GM12878 (cell line): ENCODE measurements at regions not wholly inside any gene's neighbourhood (a gene's known extent, or its start where the extent isn't known, plus 50 kb on each side); places are given as distances from the start of the nearest gene placed in this dataset.

Experiments used
- ATAC-seq: fragments of 200-7000 bp; cut with Tn5 transposase; 3 replicates; pipeline ENCODE4 v1.9.1; 2020; ENCODE audit warnings: mild to moderate bottlenecking, moderate library complexity
- BruUV-seq: library from RNA; stranded (reverse); fragments of 400-500 nt; replicated peaks from 2 replicates; lab custom pipeline; 2021; lab: Mats Ljungman, UMichigan
- CTCF ChIA-PET: fragments of 300-600 bp; sonication (Branson Sonifier 250); formaldehyde crosslinking; extraction: SDS; loops from one replicate; lab custom pipeline; 2021; ENCODE audit warnings: inconsistent platforms; lab: Yijun Ruan, JAX
- POLR2A ChIA-PET: fragments of 350-600 bp; formaldehyde crosslinking; extraction: SDS; loops from one replicate; lab custom pipeline; 2021; ENCODE audit warnings: inconsistent platforms; lab: Charles Lee
- RAD21 ChIA-PET: fragments of 300-600 bp; sonication (Branson Sonifier 250); formaldehyde crosslinking; loops from one replicate; lab custom pipeline; 2023; ENCODE audit warnings: antibody characterized with exemption; ENCODE audit not compliant: unreplicated experiment; lab: Charles Lee
- SMC1A ChIA-PET: fragments of 300-600 bp; sonication (Branson Sonifier 250); formaldehyde crosslinking; loops from one replicate; lab custom pipeline; 2023; ENCODE audit not compliant: unreplicated experiment, uncharacterized antibody; lab: Charles Lee
- DNase-seq: peaks from one replicate; pipeline ENCODE4 v3.0.0-alpha.2; 2011; ENCODE audit warnings: low read depth, low spot score
- FAIRE-seq: peaks from 3 replicates; lab custom pipeline; 2011; peaks lifted over from hg19 to GRCh38; lab: Jason Lieb, UNC
- H2AFZ ChIP-seq: 2 replicates; pipeline ENCODE4 v1.6.0; 2011; ENCODE audit warnings: low read depth, low read length, control low read depth; ENCODE audit not compliant: control insufficient read depth
- H3K27ac ChIP-seq: 2 replicates; pipeline ENCODE4 v1.5.1; 2011; ENCODE audit warnings: control low read depth; ENCODE audit not compliant: control insufficient read depth, insufficient read depth
- H3K27me3 ChIP-seq, 2 experiments: replicated peaks in 1 of 2; 2 replicates each; pipeline versions ENCODE4 v1.6.0 to v1.6.1; 2011; ENCODE audit warnings: low read length in 1 of 2; ENCODE audit not compliant: control insufficient read depth in 2 of 2, insufficient read depth in 2 of 2
- H3K36me3 ChIP-seq, 2 experiments: 2 replicates each; pipeline ENCODE4 v1.5.1; 2011; ENCODE audit warnings: low read length in 1 of 2; ENCODE audit not compliant: control insufficient read depth in 2 of 2, insufficient read depth in 2 of 2
- H3K4me1 ChIP-seq: 2 replicates; pipeline ENCODE4 v1.6.1; 2011; ENCODE audit warnings: mild to moderate bottlenecking, low read length, moderate library complexity, mixed read lengths; ENCODE audit not compliant: control insufficient read depth, insufficient read depth
- H3K4me2 ChIP-seq: 2 replicates; pipeline ENCODE4 v1.6.0; 2011; ENCODE audit warnings: control low read depth; ENCODE audit not compliant: control insufficient read depth, insufficient read depth
- H3K4me3 ChIP-seq: fragments of 200-600 bp; sonication (generic); 2 replicates; pipeline ENCODE4 v1.5.1; 2016
- H3K79me2 ChIP-seq: 2 replicates; pipeline ENCODE4 v1.6.0; 2011; ENCODE audit warnings: low read length; ENCODE audit not compliant: control insufficient read depth, insufficient read depth
- H3K9ac ChIP-seq: 2 replicates; pipeline ENCODE4 v1.8.0; 2011; ENCODE audit warnings: low read length, control low read depth, mixed read lengths; ENCODE audit not compliant: control insufficient read depth, insufficient read depth
- H3K9me3 ChIP-seq: replicated peaks from 3 replicates; pipeline ENCODE4 v1.5.1; 2011; ENCODE audit warnings: mild to moderate bottlenecking, low read length; ENCODE audit not compliant: control insufficient read depth, insufficient read depth
- H4K20me1 ChIP-seq: 2 replicates; pipeline ENCODE4 v1.6.0; 2011; ENCODE audit not compliant: control insufficient read depth, insufficient read depth
- BCL11A ChIP-seq: IDR thresholded peaks from 2 replicates; pipeline ENCODE4 v1.6.1; 2011; ENCODE audit warnings: low read depth, low read length
- HDAC2 ChIP-seq: fragments of 200-600 bp; sonication (generic); IDR thresholded peaks from 2 replicates; pipeline ENCODE4 v1.6.1; 2017
- MTA3 ChIP-seq: IDR thresholded peaks from 2 replicates; pipeline ENCODE4 v1.6.1; 2012; ENCODE audit warnings: low read length, inconsistent platforms, borderline replicate concordance
- NR2C2 ChIP-seq: IDR thresholded peaks from 2 replicates; pipeline ENCODE4 v1.6.1; 2011; ENCODE audit warnings: borderline replicate concordance, low read depth; ENCODE audit not compliant: control insufficient read depth, insufficient read length
- RBBP5 ChIP-seq: fragments of 200-600 bp; sonication (generic); conservative IDR thresholded peaks from 2 replicates; pipeline ENCODE4 v1.6.1; 2016
- SPI1 ChIP-seq: IDR thresholded peaks from 2 replicates; pipeline ENCODE4 v1.6.1; 2011; ENCODE audit warnings: low read depth, mild to moderate bottlenecking, low read length, moderate library complexity, borderline replicate concordance; ENCODE audit not compliant: insufficient read depth
- TCF12 ChIP-seq: IDR thresholded peaks from 2 replicates; pipeline ENCODE4 v1.6.1; 2011; ENCODE audit warnings: low read depth, mild to moderate bottlenecking, low read length
- ZNF217 ChIP-seq: fragments of 450-650 bp; IDR thresholded peaks from 2 replicates; pipeline ENCODE4 v1.6.1; 2017; ENCODE audit warnings: antibody characterized with exemption, mild to moderate bottlenecking
- ZNF274 ChIP-seq: IDR thresholded peaks from one replicate; pipeline ENCODE4 v1.8.0; 2011; ENCODE audit not compliant: insufficient read length, insufficient read depth
- WGBS: methylation state at CpG from one replicate; pipeline ENCODE4 v1.1.6; 2016; ENCODE audit warnings: low lambda C conversion rate; ENCODE audit not compliant: insufficient replicate concordance, insufficient coverage; ENCODE audit errors: missing lambda C conversion rate; 5-methylcytosine and 5-hydroxymethylcytosine counted together
- in situ Hi-C: fragments of 300-500 bp; cut with MboI; formaldehyde crosslinking; loops from 9 replicates; pipeline ENCODE4 v1.14.3; 2018; ENCODE audit warnings: mixed read lengths
- intact Hi-C: fragments of 100-400 bp; cut with micrococcal nuclease; formaldehyde crosslinking; loops from one replicate; pipeline ENCODE4 v1.14.2; 2022; ENCODE audit not compliant: unreplicated experiment
- TF ChIP-seq, protein P1 (sequence below): IDR thresholded peaks from 2 replicates; pipeline ENCODE4 v1.6.1; 2012; ENCODE audit warnings: low read depth, low read length, improper control_type of control experiment
- TF ChIP-seq, protein P2 (sequence below): fragments of 450-650 bp; IDR thresholded peaks from 2 replicates; pipeline ENCODE4 v1.6.1; 2018; ENCODE audit warnings: mild to moderate bottlenecking, low read depth, moderate library complexity; ENCODE audit not compliant: partially characterized antibody
- TF ChIP-seq, protein P3 (sequence below): fragments of 450-650 bp; IDR thresholded peaks from 2 replicates; pipeline ENCODE4 v1.6.1; 2016; ENCODE audit warnings: mild to moderate bottlenecking, moderate library complexity, borderline replicate concordance
- TF ChIP-seq, protein P4 (sequence below): IDR thresholded peaks from 2 replicates; pipeline ENCODE4 v1.6.1; 2011; ENCODE audit warnings: low read depth, low read length, improper control_type of control experiment, borderline replicate concordance
- TF ChIP-seq, protein P5 (sequence below): fragments of 150-350 bp; IDR thresholded peaks from 2 replicates; pipeline ENCODE4 v1.6.1; 2014; ENCODE audit warnings: mild to moderate bottlenecking, low read depth, low read length

DNA sequence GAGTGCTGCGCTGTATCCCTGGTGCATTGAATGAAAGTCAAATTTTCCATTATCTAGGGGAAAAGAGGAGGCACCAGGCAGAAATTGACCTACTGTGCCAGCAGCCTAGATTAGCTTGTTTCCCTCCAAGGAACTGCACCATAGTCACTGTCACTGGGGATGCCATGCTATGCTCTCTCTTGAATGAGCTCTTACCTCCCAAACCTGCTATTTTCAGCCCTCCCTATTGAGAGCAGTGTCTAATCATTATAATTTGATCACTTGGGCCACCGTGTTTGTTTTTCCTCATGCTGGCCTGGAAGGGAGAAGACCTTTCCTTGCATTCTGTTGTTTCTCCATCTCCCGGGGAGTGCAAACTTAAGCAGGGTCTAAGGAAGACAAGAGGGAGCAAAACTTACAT, 492.9 kb downstream of the SIPA1L2 start:
- Histone ChIP-seq H3K79me2 (no peaks in the 10 kb centered on the region), H3K27me3 (no peaks in the 10 kb centered on the region), H3K9ac (no peak overlapping the region), H3K9me3 (no peaks in the 10 kb centered on the region; the same call in 2 of the 3 replicates), H3K27ac (no peak overlapping the region), H3K4me1 (no peaks in the 10 kb centered on the region), H2AFZ (no peak overlapping the region), H3K36me3 (no peaks in the 10 kb centered on the region), H3K4me2 (no peak overlapping the region), H3K4me3 (no peak overlapping the region), H4K20me1 (no peaks in the 10 kb centered on the region)
- intact Hi-C loops, result no loop called here
- no peak for FAIRE-seq
- in situ Hi-C loops, result no loop called here
- no peak for DNase-seq
- POLR2A ChIA-PET, result no interaction called here
- SMC1A ChIA-PET, result no interaction called here
- WGBS, result 31% methylated on average over 3 of the region's 3 CpGs
- no TSS peak for BruUV-seq
- CTCF ChIA-PET, result no interaction called here
- RAD21 ChIA-PET, result no interaction called here
- TF ChIP-seq RBBP5, result no peak
- no peak for TF ChIP-seq BCL11A
- TF ChIP-seq MTA3, result no peak
- TF ChIP-seq, protein P1, sequence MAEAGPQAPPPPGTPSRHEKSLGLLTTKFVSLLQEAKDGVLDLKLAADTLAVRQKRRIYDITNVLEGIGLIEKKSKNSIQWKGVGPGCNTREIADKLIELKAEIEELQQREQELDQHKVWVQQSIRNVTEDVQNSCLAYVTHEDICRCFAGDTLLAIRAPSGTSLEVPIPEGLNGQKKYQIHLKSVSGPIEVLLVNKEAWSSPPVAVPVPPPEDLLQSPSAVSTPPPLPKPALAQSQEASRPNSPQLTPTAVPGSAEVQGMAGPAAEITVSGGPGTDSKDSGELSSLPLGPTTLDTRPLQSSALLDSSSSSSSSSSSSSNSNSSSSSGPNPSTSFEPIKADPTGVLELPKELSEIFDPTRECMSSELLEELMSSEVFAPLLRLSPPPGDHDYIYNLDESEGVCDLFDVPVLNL, result no peak
- TF ChIP-seq ZNF217, result no peak
- TF ChIP-seq, protein P2, sequence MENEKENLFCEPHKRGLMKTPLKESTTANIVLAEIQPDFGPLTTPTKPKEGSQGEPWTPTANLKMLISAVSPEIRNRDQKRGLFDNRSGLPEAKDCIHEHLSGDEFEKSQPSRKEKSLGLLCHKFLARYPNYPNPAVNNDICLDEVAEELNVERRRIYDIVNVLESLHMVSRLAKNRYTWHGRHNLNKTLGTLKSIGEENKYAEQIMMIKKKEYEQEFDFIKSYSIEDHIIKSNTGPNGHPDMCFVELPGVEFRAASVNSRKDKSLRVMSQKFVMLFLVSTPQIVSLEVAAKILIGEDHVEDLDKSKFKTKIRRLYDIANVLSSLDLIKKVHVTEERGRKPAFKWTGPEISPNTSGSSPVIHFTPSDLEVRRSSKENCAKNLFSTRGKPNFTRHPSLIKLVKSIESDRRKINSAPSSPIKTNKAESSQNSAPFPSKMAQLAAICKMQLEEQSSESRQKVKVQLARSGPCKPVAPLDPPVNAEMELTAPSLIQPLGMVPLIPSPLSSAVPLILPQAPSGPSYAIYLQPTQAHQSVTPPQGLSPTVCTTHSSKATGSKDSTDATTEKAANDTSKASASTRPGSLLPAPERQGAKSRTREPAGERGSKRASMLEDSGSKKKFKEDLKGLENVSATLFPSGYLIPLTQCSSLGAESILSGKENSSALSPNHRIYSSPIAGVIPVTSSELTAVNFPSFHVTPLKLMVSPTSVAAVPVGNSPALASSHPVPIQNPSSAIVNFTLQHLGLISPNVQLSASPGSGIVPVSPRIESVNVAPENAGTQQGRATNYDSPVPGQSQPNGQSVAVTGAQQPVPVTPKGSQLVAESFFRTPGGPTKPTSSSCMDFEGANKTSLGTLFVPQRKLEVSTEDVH, result no peak
- TF ChIP-seq TCF12, result no peak
- TF ChIP-seq, protein P3, sequence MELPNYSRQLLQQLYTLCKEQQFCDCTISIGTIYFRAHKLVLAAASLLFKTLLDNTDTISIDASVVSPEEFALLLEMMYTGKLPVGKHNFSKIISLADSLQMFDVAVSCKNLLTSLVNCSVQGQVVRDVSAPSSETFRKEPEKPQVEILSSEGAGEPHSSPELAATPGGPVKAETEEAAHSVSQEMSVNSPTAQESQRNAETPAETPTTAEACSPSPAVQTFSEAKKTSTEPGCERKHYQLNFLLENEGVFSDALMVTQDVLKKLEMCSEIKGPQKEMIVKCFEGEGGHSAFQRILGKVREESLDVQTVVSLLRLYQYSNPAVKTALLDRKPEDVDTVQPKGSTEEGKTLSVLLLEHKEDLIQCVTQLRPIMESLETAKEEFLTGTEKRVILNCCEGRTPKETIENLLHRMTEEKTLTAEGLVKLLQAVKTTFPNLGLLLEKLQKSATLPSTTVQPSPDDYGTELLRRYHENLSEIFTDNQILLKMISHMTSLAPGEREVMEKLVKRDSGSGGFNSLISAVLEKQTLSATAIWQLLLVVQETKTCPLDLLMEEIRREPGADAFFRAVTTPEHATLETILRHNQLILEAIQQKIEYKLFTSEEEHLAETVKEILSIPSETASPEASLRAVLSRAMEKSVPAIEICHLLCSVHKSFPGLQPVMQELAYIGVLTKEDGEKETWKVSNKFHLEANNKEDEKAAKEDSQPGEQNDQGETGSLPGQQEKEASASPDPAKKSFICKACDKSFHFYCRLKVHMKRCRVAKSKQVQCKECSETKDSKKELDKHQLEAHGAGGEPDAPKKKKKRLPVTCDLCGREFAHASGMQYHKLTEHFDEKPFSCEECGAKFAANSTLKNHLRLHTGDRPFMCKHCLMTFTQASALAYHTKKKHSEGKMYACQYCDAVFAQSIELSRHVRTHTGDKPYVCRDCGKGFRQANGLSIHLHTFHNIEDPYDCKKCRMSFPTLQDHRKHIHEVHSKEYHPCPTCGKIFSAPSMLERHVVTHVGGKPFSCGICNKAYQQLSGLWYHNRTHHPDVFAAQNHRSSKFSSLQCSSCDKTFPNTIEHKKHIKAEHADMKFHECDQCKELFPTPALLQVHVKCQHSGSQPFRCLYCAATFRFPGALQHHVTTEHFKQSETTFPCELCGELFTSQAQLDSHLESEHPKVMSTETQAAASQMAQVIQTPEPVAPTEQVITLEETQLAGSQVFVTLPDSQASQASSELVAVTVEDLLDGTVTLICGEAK, result no peak
- TF ChIP-seq HDAC2, result no peak
- no peak for TF ChIP-seq SPI1
- TF ChIP-seq NR2C2, result no peak
- no peak for TF ChIP-seq ZNF274
- TF ChIP-seq, protein P4, sequence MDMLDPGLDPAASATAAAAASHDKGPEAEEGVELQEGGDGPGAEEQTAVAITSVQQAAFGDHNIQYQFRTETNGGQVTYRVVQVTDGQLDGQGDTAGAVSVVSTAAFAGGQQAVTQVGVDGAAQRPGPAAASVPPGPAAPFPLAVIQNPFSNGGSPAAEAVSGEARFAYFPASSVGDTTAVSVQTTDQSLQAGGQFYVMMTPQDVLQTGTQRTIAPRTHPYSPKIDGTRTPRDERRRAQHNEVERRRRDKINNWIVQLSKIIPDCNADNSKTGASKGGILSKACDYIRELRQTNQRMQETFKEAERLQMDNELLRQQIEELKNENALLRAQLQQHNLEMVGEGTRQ, result no peak
- TF ChIP-seq, protein P5, sequence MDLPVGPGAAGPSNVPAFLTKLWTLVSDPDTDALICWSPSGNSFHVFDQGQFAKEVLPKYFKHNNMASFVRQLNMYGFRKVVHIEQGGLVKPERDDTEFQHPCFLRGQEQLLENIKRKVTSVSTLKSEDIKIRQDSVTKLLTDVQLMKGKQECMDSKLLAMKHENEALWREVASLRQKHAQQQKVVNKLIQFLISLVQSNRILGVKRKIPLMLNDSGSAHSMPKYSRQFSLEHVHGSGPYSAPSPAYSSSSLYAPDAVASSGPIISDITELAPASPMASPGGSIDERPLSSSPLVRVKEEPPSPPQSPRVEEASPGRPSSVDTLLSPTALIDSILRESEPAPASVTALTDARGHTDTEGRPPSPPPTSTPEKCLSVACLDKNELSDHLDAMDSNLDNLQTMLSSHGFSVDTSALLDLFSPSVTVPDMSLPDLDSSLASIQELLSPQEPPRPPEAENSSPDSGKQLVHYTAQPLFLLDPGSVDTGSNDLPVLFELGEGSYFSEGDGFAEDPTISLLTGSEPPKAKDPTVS, result no peak
- no peak for ATAC-seq
